T-cell (primary cell): ENCODE measurements at regions not wholly inside any gene's neighbourhood (a gene's known extent, or its start where the extent isn't known, plus 50 kb on each side); places are given as distances from the start of the nearest gene placed in this dataset.
"Not testable (repeated sequence)": the region's sequence is repeated elsewhere in the genome, so short reads cannot be mapped to it uniquely, and the experiment has no call there.

ENCODE experiments used
- ATAC-seq, 4 experiments: fragments of 200-7000 bp in 3 of 4; fragments of 150-1000 bp in 1 of 4; cut with Tn5 transposase; replicated peaks in 1 of 4; 1 replicate in 3 of 4; 2 replicates in 1 of 4; pipeline ENCODE4 v1.10.0; 2021; ENCODE audit warnings: moderate library complexity in 3 of 4, mild to moderate bottlenecking in 2 of 4, moderate number of reproducible peaks in 1 of 4
- CTCF ChIA-PET, 2 donors: fragments of 300-600 bp; sonication (Branson Sonifier 250); formaldehyde crosslinking; loops; one replicate each; lab custom pipeline; 2022; ENCODE audit warnings: antibody characterized with exemption in 2 of 2; lab: Charles Lee
- POLR2A ChIA-PET, 2 donors: fragments of 300-600 bp; sonication (Branson Sonifier 250); formaldehyde crosslinking; loops; one replicate each; lab custom pipeline; 2022; ENCODE audit warnings: antibody characterized with exemption in 2 of 2; lab: Charles Lee
- DNase-seq, 35 experiments: peaks; one replicate each; pipeline versions ENCODE4 v3.0.0 to v3.0.0-alpha.2; 2013 to 2023
- H3K27ac ChIP-seq: one replicate; pipeline ENCODE4 v1.5.1; 2013; ENCODE audit warnings: low read length
- H3K27me3 ChIP-seq, 2 experiments: replicated peaks in 1 of 2; 1 replicate in 1 of 2; 2 replicates in 1 of 2; pipeline versions ENCODE4 v1.6.1 to v1.7.0; 2013; ENCODE audit warnings: low read length in 1 of 2, mixed read lengths in 1 of 2; ENCODE audit not compliant: control insufficient read depth in 2 of 2, insufficient read depth in 2 of 2; ENCODE audit errors: extremely low read depth in 1 of 2
- H3K36me3 ChIP-seq, 2 donors: 1 replicate in 1 of 2; 2 replicates in 1 of 2; pipeline versions ENCODE4 v1.6.1 to v1.7.0; 2013; ENCODE audit warnings: low read length in 1 of 2; ENCODE audit not compliant: control insufficient read depth in 2 of 2, insufficient read depth in 1 of 2; ENCODE audit errors: extremely low read depth in 1 of 2
- H3K4me1 ChIP-seq, 2 experiments: 1 replicate in 1 of 2; 2 replicates in 1 of 2; pipeline versions ENCODE4 v1.6.1 to v1.7.0; 2013; ENCODE audit warnings: low read length in 2 of 2, mixed read lengths in 1 of 2; ENCODE audit not compliant: insufficient read depth in 2 of 2, control insufficient read depth in 1 of 2; ENCODE audit errors: extremely low read depth in 1 of 2
- H3K4me3 ChIP-seq, 2 donors: 1 replicate in 1 of 2; 2 replicates in 1 of 2; pipeline versions ENCODE4 v1.5.1 to v1.7.0; 2013; ENCODE audit warnings: mild to moderate bottlenecking in 2 of 2, low read length in 1 of 2, moderate library complexity in 1 of 2; ENCODE audit not compliant: control insufficient read depth in 1 of 2; ENCODE audit errors: extremely low read depth in 1 of 2
- H3K9me3 ChIP-seq: 2 replicates; pipeline ENCODE4 v1.7.0; 2013
- H3K27ac Mint-ChIP-seq, 2 donors: one replicate each; pipeline ENCODE4 v1.8.0; 2020 to 2021; ENCODE audit warnings: mild to moderate bottlenecking in 2 of 2, mixed read lengths in 2 of 2
- H3K27me3 Mint-ChIP-seq, 2 donors: one replicate each; pipeline ENCODE4 v1.8.0; 2021 to 2022; ENCODE audit warnings: mixed read lengths in 2 of 2
- H3K36me3 Mint-ChIP-seq: one replicate; pipeline ENCODE4 v1.8.0; 2021; ENCODE audit warnings: mixed read lengths
- H3K4me1 Mint-ChIP-seq, 3 donors: one replicate each; pipeline ENCODE4 v1.8.0; 2020 to 2022; ENCODE audit warnings: mixed read lengths in 3 of 3, mild to moderate bottlenecking in 1 of 3
- H3K4me3 Mint-ChIP-seq, 3 donors: one replicate each; pipeline ENCODE4 v1.8.0; 2020 to 2022; ENCODE audit warnings: mild to moderate bottlenecking in 3 of 3, mixed read lengths in 3 of 3, moderate library complexity in 3 of 3
- H3K9me3 Mint-ChIP-seq, 3 donors: one replicate each; pipeline ENCODE4 v1.8.0; 2020 to 2022; ENCODE audit warnings: mixed read lengths in 3 of 3
- WGBS: methylation state at CpG from one replicate; pipeline ENCODE4 v1.1.5; 2013; ENCODE audit warnings: missing lambda C conversion rate; ENCODE audit not compliant: insufficient coverage; 5-methylcytosine and 5-hydroxymethylcytosine counted together

- Mint-ChIP-seq H3K4me3 (no peak overlapping the region), H3K4me1 (no peaks in the 10 kb centered on the region), H3K27me3 (no peaks in the 10 kb centered on the region), H3K36me3 (no peaks in the 10 kb centered on the region), H3K9me3 (no peaks in the 10 kb centered on the region), H3K27ac (no peak overlapping the region)
- no peak overlapping the region for H3K27ac ChIP-seq
- no peaks in the 10 kb centered on the region for H3K36me3 ChIP-seq
- no peak for ATAC-seq
- POLR2A ChIA-PET: no interaction called here
- no peaks in the 10 kb centered on the region for H3K27me3 ChIP-seq
- H3K4me3 ChIP-seq: no peak overlapping the region
- no CpG with 5 or more reads among the region's 2 CpGs for WGBS
- H3K9me3 ChIP-seq: no peaks in the 10 kb centered on the region
- CTCF ChIA-PET: no interaction called here
- no peaks in the 10 kb centered on the region for H3K4me1 ChIP-seq
- no peak for DNase-seq
Measured at GRCh38 chrX:88828011-88828410, 81.0 kb downstream of the CPXCR1 start.

GRCh38 chrX:88830111-88830510 is 83.1 kb downstream of the CPXCR1 start:
- Histone ChIP-seq H3K4me3 (no peak overlapping the region), H3K4me1 (no peaks in the 10 kb centered on the region), H3K27me3 (no peaks in the 10 kb centered on the region), H3K9me3 (no peaks in the 10 kb centered on the region), H3K36me3 (no peaks in the 10 kb centered on the region), H3K27ac (no peak overlapping the region)
- no peak overlapping the region for H3K4me3 Mint-ChIP-seq
- H3K4me1 Mint-ChIP-seq: no peaks in the 10 kb centered on the region
- no peaks in the 10 kb centered on the region for H3K36me3 Mint-ChIP-seq
- ATAC-seq: no peak
- no peak for DNase-seq
- ChIA-PET CTCF (no interaction called here), POLR2A (no interaction called here)
- no peak overlapping the region for H3K27ac Mint-ChIP-seq
- no peaks in the 10 kb centered on the region for H3K9me3 Mint-ChIP-seq
- no peaks in the 10 kb centered on the region for H3K27me3 Mint-ChIP-seq
- no CpG with 5 or more reads among the region's 6 CpGs for WGBS

GRCh38 chrX:88837721-88838120 is 90.7 kb downstream of the CPXCR1 start:
- H3K9me3 ChIP-seq, H3K4me3 ChIP-seq, H3K9me3 Mint-ChIP-seq, CTCF ChIA-PET, POLR2A ChIA-PET, H3K27ac Mint-ChIP-seq, ATAC-seq, H3K27me3 Mint-ChIP-seq, H3K27me3 ChIP-seq, H3K4me1 Mint-ChIP-seq, H3K36me3 Mint-ChIP-seq, H3K36me3 ChIP-seq, DNase-seq, H3K4me3 Mint-ChIP-seq, H3K27ac ChIP-seq, H3K4me1 ChIP-seq: not testable (repeated sequence)
- WGBS: no CpG with 5 or more reads among the region's 6 CpGs

GRCh38 chrX:88838392-88838791 is 91.4 kb downstream of the CPXCR1 start:
- no peaks in the 10 kb centered on the region for H3K27me3 ChIP-seq
- ChIA-PET POLR2A (no interaction called here), CTCF (no interaction called here)
- Mint-ChIP-seq H3K27me3 (no peaks in the 10 kb centered on the region), H3K9me3 (peaks cover 0 to 9% (median 0%) of the 10 kb centered on the region in 3 donors), H3K4me3 (no peak overlapping the region), H3K27ac (no peak overlapping the region), H3K4me1 (no peaks in the 10 kb centered on the region), H3K36me3 (no peaks in the 10 kb centered on the region)
- no peaks in the 10 kb centered on the region for H3K36me3 ChIP-seq
- ATAC-seq: no peak
- H3K27ac ChIP-seq: no peak overlapping the region
- WGBS: no CpG with 5 or more reads among the region's 1 CpG
- H3K9me3 ChIP-seq: no peaks in the 10 kb centered on the region
- no peak overlapping the region for H3K4me3 ChIP-seq
- H3K4me1 ChIP-seq: no peaks in the 10 kb centered on the region
- DNase-seq: no peak

GRCh38 chrX:88843841-88844240 is 96.8 kb downstream of the CPXCR1 start:
- H3K4me3 ChIP-seq, H3K36me3 Mint-ChIP-seq, H3K4me1 Mint-ChIP-seq, H3K4me1 ChIP-seq, H3K9me3 ChIP-seq, H3K36me3 ChIP-seq, CTCF ChIA-PET, H3K27ac Mint-ChIP-seq, H3K27ac ChIP-seq, DNase-seq, ATAC-seq, H3K27me3 ChIP-seq, H3K27me3 Mint-ChIP-seq, H3K4me3 Mint-ChIP-seq, H3K9me3 Mint-ChIP-seq, POLR2A ChIA-PET: not testable (repeated sequence)
- WGBS: no CpG with 5 or more reads among the region's 1 CpG

- ChIA-PET CTCF (no interaction called here), POLR2A (no interaction called here)
- 100% methylated on average over 1 of the region's 3 CpGs for WGBS
- H3K4me1 Mint-ChIP-seq: no peaks in the 10 kb centered on the region
- no peaks in the 10 kb centered on the region for H3K36me3 Mint-ChIP-seq
- Histone ChIP-seq H3K9me3 (no peaks in the 10 kb centered on the region), H3K4me3 (no peak overlapping the region), H3K27ac (no peak overlapping the region), H3K4me1 (no peaks in the 10 kb centered on the region), H3K27me3 (no peaks in the 10 kb centered on the region), H3K36me3 (no peaks in the 10 kb centered on the region)
- DNase-seq (no peak), ATAC-seq (no peak)
- no peaks in the 10 kb centered on the region for H3K27me3 Mint-ChIP-seq
- H3K9me3 Mint-ChIP-seq: peaks cover 0 to 10% (median 0%) of the 10 kb centered on the region in 3 donors
- no peak overlapping the region for H3K27ac Mint-ChIP-seq
- H3K4me3 Mint-ChIP-seq: no peak overlapping the region
Measured at GRCh38 chrX:88853925-88854324, 106.9 kb downstream of the CPXCR1 start.

- ATAC-seq (no peak), DNase-seq (no peak)
- Mint-ChIP-seq H3K9me3 (peaks cover 0 to 1% (median 0%) of the 10 kb centered on the region in 3 donors), H3K4me3 (no peak overlapping the region), H3K27me3 (no peaks in the 10 kb centered on the region), H3K27ac (no peak overlapping the region), H3K4me1 (no peaks in the 10 kb centered on the region), H3K36me3 (no peaks in the 10 kb centered on the region)
- POLR2A ChIA-PET: no interaction called here
- no peaks in the 10 kb centered on the region for H3K36me3 ChIP-seq
- no peaks in the 10 kb centered on the region for H3K4me1 ChIP-seq
- 100% methylated on average over 6 of the region's 29 CpGs for WGBS
- no peaks in the 10 kb centered on the region for H3K27me3 ChIP-seq
- H3K9me3 ChIP-seq: no peaks in the 10 kb centered on the region
- no peak overlapping the region for H3K27ac ChIP-seq
- CTCF ChIA-PET: no interaction called here
- H3K4me3 ChIP-seq: no peak overlapping the region
Measured at GRCh38 chrX:88863726-88864125, 116.7 kb downstream of the CPXCR1 start.
